VCaP (cell line): ENCODE measurements at regions not wholly inside any gene's neighbourhood (a gene's known extent, or its start where the extent isn't known, plus 50 kb on each side); places are given as distances from the start of the nearest gene placed in this dataset.
"Not testable (repeated sequence)": the region's sequence is repeated elsewhere in the genome, so short reads cannot be mapped to it uniquely, and the experiment has no call there.

Experiments used
- H3K27ac ChIP-seq: fragments of 450-650 bp; 2 replicates; pipeline ENCODE4 v1.5.1; 2017
- TF ChIP-seq, protein P1 (sequence below): fragments of 450-650 bp; conservative IDR thresholded peaks from 2 replicates; pipeline ENCODE4 v1.5.1; 2017; ENCODE audit warnings: mild to moderate bottlenecking, moderate library complexity

DNA sequence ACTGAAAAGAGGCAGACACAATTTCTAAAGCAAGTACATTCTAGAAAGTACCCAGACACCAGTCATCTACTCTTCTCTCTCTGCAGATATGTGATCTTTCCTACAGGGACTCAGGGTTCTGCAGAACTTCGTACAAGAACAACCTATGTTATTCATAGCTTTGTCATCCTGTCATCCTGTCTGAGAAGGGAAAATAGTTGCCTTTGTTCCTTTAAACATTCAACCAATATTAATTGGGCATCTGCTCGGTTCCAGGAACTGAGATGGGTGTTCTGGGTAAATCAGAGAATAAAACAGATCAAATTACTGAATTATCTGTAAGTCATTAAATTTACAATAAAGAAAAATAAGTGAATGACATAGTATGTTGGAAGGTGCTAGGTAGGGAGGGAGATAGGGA is 504.9 kb downstream of the MATN1 start:
- no peak overlapping the region for H3K27ac ChIP-seq
- TF ChIP-seq, protein P1, sequence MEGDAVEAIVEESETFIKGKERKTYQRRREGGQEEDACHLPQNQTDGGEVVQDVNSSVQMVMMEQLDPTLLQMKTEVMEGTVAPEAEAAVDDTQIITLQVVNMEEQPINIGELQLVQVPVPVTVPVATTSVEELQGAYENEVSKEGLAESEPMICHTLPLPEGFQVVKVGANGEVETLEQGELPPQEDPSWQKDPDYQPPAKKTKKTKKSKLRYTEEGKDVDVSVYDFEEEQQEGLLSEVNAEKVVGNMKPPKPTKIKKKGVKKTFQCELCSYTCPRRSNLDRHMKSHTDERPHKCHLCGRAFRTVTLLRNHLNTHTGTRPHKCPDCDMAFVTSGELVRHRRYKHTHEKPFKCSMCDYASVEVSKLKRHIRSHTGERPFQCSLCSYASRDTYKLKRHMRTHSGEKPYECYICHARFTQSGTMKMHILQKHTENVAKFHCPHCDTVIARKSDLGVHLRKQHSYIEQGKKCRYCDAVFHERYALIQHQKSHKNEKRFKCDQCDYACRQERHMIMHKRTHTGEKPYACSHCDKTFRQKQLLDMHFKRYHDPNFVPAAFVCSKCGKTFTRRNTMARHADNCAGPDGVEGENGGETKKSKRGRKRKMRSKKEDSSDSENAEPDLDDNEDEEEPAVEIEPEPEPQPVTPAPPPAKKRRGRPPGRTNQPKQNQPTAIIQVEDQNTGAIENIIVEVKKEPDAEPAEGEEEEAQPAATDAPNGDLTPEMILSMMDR = no peak

DNA sequence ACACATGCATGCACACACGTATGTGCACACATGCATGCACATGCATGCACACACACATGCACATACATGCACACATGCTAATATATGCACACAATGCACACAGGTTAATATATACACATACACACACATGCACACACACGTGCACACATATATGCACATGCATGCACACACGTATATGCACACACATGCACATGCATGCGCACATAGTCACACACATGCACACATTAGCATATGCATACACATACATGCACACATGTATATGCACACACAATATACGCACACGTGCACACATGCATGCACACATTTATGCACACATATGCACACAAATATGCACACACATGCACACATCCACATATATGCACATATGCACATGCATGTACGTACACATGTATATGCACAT is 506.8 kb downstream of the MATN1 start:
- H3K27ac ChIP-seq = no peak overlapping the region
- TF ChIP-seq, protein P1 = no peak

DNA sequence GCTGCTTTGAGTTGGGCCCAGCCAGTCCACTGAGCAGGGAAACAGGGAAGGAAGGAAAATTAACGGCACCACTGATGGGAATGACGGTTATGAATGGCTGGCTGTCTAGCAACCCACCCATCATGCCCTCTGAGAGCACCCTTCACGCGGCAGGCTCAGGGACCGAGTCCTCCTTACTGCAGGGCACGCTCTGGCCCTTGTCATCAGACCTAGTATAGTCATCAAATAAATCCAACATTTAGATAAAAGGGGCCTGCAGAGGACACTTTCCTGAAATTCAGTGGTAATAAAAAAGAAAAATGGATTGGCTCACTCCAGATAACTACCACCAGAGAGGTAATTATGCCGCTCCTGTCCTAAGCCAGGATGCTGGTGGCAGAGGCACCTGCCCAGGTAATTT is 509.4 kb downstream of the MATN1 start:
- TF ChIP-seq, protein P1 = no peak
- H3K27ac ChIP-seq = no peak overlapping the region

DNA sequence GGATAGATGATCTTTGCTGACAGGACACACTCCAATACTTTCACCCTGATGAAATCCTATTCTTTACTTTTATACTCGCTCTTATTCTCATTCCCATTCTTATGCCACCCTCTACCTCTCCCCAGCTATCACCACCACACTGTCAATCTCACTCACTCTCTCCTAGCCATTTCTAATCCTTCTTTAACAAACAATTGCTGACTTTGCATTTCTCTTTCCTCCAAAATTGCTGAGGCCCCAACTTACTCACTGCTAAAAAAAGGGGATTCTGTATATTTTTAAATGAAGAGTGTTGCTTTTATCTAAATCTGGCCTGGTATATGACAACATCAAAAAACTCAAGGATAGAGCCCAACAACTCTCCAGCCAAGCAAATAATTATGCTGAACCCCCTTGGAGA is 515.4 kb downstream of the MATN1 start:
- H3K27ac ChIP-seq = not testable (repeated sequence)

DNA sequence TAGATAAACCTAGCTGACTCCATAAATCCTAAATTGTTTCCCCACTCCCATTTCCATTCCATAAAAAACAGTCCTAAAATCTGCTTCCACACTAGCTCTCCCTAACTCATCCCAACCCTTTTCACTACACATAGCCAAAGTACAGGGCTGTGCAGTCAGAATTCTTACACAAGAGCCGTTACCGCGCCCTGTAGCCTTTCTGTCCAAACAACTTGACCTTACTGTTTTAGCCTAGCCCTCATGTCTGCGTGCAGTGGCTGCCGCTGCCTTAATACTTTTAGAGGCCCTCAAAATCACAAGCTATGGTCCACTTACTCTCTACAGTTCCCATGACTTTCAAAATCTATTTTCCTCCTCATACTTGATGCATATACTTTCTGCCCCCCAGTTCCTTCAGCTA is 516.8 kb downstream of the MATN1 start:
- not testable (repeated sequence) for H3K27ac ChIP-seq

DNA sequence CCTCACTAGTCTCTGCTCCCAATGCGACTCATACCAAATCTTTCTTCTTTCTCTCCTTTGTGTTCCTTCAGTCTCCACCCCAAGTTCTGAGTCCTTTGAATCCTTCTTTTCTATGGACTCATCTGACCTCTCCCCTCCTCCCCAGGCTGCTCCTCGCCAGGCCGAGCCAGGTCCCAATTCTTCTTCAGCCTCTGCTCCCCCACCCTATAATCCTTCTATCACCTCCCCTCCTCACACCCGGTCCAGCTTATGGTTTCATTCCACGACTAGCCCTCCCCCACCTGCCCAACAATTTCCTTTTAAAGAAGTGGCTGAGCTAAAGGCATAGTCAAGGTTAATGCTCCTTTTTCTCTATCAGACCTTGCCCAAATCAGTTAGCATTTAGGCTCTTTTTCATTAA is 518.5 kb downstream of the MATN1 start:
- H3K27ac ChIP-seq = not testable (repeated sequence)

DNA sequence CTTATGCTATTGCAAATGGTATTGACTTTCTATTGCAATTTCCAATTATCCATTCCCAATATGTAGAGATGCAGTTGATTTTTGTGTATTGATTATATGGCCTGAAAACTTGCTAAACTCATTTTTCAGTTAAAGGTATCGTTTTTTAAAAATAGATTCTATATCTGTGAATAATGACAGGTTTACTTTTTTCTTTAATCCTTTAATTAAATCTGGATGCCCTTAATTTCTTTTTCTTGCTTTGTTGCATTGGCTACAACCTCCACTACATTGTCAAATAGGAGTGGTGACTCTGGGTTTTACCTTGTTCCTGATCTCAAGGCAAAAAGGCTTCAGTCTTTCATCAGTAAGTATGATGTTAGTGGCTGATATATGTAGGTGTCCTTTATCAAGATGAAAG is 522.4 kb downstream of the MATN1 start:
- TF ChIP-seq, protein P1 = no peak

DNA sequence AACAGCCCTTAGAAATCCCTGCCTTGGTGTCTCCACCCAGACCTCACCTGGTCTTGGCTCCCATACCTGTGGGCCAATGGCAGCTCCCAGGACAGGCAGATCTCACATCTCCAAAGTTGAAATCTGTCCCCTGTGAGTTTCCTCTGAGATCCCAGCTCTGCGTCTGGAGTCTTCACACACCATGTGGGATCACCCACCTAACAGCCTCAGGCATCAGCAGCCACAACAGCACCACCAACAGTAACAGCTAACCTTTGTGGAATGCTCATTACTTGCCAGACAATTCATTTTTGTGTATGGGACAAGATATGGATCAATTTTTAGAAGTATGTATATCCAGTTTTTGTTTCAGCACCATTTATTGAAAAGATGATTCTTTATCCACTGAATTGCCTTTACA is 523.2 kb downstream of the MATN1 start:
- no peak overlapping the region for H3K27ac ChIP-seq
- TF ChIP-seq, protein P1 = no peak

More for the DNA sequence above, 522.4 kb downstream of the MATN1 start:
- no peak overlapping the region for H3K27ac ChIP-seq

DNA sequence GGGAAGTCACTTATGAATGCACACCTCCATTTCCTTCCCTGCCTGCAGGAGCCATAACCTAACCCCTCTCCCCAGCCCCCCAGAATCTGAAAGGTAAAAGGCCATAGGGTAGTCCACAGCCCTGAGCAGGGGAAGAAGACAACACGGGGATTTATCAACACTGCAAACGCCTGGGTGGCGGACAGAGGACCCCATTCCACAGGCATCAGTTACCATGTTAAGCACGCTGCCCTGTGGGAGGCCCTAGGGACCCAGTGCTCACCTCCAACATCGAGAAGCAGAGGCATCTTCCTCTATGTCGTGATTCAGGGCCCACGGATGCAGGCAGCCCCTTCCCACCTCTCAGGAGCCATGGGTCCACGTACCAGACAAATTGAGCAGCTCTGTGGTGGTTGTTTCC is 523.8 kb downstream of the MATN1 start:
- TF ChIP-seq, protein P1 = no peak

More for the DNA sequence above, 523.8 kb downstream of the MATN1 start:
- H3K27ac ChIP-seq = no peak overlapping the region
